ENCODE measurements at regions not wholly inside any gene's neighbourhood (a gene's known extent, or its start where the extent isn't known, plus 50 kb on each side); places are given as distances from the start of the nearest gene placed in this dataset.

GRCh38 chr13:34738254-34738992 is 203.6 kb upstream of the NBEA start:
- TF ChIP-seq ZC3H10 (CRISPR knock-in tag; IDR thresholded peaks at IDR 0.05) (no peak), BACH2 (CRISPR knock-in tag; IDR thresholded peaks at IDR 0.05; ENCODE audit: borderline replicate concordance) (no peak), PPARA (CRISPR knock-in tag; IDR thresholded peaks at IDR 0.05; ENCODE audit: borderline replicate concordance) (no peak), CSDC2 (CRISPR knock-in tag; IDR thresholded peaks at IDR 0.05) (no peak), RARB (CRISPR knock-in tag; IDR thresholded peaks at IDR 0.05) (no peak), ZNF565 (CRISPR knock-in tag; conservative IDR thresholded peaks at IDR 0.05; ENCODE audit: low read depth) (no peak), ZFP3 (CRISPR knock-in tag; IDR thresholded peaks at IDR 0.05) (no peak), GLIS3 (CRISPR knock-in tag; IDR thresholded peaks at IDR 0.05) (no peak), SNAI2 (CRISPR knock-in tag; IDR thresholded peaks at IDR 0.05) (no peak), PATZ1 (CRISPR knock-in tag; IDR thresholded peaks at IDR 0.05; ENCODE audit: borderline replicate concordance) (no peak), POU6F1 (CRISPR knock-in tag; IDR thresholded peaks at IDR 0.05; ENCODE audit: borderline replicate concordance, low read depth) (no peak), ARNTL (CRISPR knock-in tag; IDR thresholded peaks at IDR 0.05; ENCODE audit: borderline replicate concordance, low read depth) (no peak), ISL1 (CRISPR knock-in tag; IDR thresholded peaks at IDR 0.05) (no peak), ZFP30 (CRISPR knock-in tag; IDR thresholded peaks at IDR 0.05) (no peak)

Measured in SK-N-SH treated with all-trans-retinoic acid at 6 μM for 48 hours (cell line).